HCT116 (cell line): ENCODE measurements at regions not wholly inside any gene's neighbourhood (a gene's known extent, or its start where the extent isn't known, plus 50 kb on each side); places are given as distances from the start of the nearest gene placed in this dataset.

Experiments used
- CEBPB ChIP-seq: IDR thresholded peaks from 2 replicates; pipeline ENCODE4 v1.6.1; 2012; ENCODE audit warnings: low read depth
- ELF1 ChIP-seq: IDR thresholded peaks from 2 replicates; pipeline ENCODE4 v1.6.1; 2012; ENCODE audit warnings: low read depth, borderline replicate concordance
- EZH2 ChIP-seq: fragments of 200-600 bp; sonication (generic); IDR thresholded peaks from 2 replicates; pipeline ENCODE4 v1.6.1; 2017; ENCODE audit warnings: antibody characterized with exemption, mixed run types
- EZH2phosphoT487 ChIP-seq: fragments of 200-600 bp; IDR thresholded peaks from 2 replicates; pipeline ENCODE4 v1.6.1; 2018; ENCODE audit warnings: antibody characterized with exemption, borderline replicate concordance
- JUND ChIP-seq: IDR thresholded peaks from 2 replicates; pipeline ENCODE4 v1.6.1; 2012
- POLR2A ChIP-seq: IDR thresholded peaks from 2 replicates; pipeline ENCODE4 v1.7.0; 2011; ENCODE audit warnings: borderline replicate concordance; ENCODE audit not compliant: insufficient read depth, insufficient read length; ENCODE audit errors: extremely low read depth
- POLR2AphosphoS5 ChIP-seq: IDR thresholded peaks from 2 replicates; pipeline ENCODE4 v1.6.1; 2011; ENCODE audit warnings: mild to moderate bottlenecking, low read depth, low read length, moderate library complexity
- RAD21 ChIP-seq: IDR thresholded peaks from 2 replicates; pipeline ENCODE4 v1.6.1; 2012; ENCODE audit warnings: low read depth, mild to moderate bottlenecking
- SIN3A ChIP-seq: IDR thresholded peaks from 2 replicates; pipeline ENCODE4 v1.6.1; 2012; ENCODE audit warnings: low read depth
- TF ChIP-seq, protein P1 (sequence below), 3 experiments: fragments of 200-600 bp in 1 of 3; sonication (generic) in 1 of 3; IDR thresholded peaks in 2 of 3; conservative IDR thresholded peaks in 1 of 3; 2 replicates each; pipeline ENCODE4 v1.5.1; 2012 to 2017; ENCODE audit warnings: low read depth in 2 of 3, low read length in 2 of 3, antibody characterized with exemption in 1 of 3, borderline replicate concordance in 1 of 3, control low read depth in 1 of 3, mild to moderate bottlenecking in 1 of 3, mixed read lengths in 1 of 3, mixed run types in 1 of 3, moderate library complexity in 1 of 3; ENCODE audit not compliant: insufficient read depth in 1 of 3
- TF ChIP-seq, protein P2 (sequence below): IDR thresholded peaks from 2 replicates; pipeline ENCODE4 v1.6.1; 2012; ENCODE audit warnings: low read depth
- TF ChIP-seq, protein P3 (sequence below): IDR thresholded peaks from 2 replicates; pipeline ENCODE4 v1.6.1; 2012

- TF ChIP-seq JUND (no peak), POLR2AphosphoS5 (no peak), ELF1 (no peak), CEBPB (no peak), POLR2A (no peak), RAD21 (no peak), EZH2phosphoT487 (no peak), SIN3A (no peak), EZH2 (no peak)
- TF ChIP-seq, protein P1, sequence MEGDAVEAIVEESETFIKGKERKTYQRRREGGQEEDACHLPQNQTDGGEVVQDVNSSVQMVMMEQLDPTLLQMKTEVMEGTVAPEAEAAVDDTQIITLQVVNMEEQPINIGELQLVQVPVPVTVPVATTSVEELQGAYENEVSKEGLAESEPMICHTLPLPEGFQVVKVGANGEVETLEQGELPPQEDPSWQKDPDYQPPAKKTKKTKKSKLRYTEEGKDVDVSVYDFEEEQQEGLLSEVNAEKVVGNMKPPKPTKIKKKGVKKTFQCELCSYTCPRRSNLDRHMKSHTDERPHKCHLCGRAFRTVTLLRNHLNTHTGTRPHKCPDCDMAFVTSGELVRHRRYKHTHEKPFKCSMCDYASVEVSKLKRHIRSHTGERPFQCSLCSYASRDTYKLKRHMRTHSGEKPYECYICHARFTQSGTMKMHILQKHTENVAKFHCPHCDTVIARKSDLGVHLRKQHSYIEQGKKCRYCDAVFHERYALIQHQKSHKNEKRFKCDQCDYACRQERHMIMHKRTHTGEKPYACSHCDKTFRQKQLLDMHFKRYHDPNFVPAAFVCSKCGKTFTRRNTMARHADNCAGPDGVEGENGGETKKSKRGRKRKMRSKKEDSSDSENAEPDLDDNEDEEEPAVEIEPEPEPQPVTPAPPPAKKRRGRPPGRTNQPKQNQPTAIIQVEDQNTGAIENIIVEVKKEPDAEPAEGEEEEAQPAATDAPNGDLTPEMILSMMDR (IDR thresholded peaks at IDR 0.05 in 2 of 3, conservative IDR thresholded peaks at IDR 0.05 in 1 of 3; ENCODE audit: borderline replicate concordance in 1 of 3, insufficient read depth in 1 of 3, low read depth in 2 of 3, low read length in 2 of 3): no peak
- TF ChIP-seq, protein P2, sequence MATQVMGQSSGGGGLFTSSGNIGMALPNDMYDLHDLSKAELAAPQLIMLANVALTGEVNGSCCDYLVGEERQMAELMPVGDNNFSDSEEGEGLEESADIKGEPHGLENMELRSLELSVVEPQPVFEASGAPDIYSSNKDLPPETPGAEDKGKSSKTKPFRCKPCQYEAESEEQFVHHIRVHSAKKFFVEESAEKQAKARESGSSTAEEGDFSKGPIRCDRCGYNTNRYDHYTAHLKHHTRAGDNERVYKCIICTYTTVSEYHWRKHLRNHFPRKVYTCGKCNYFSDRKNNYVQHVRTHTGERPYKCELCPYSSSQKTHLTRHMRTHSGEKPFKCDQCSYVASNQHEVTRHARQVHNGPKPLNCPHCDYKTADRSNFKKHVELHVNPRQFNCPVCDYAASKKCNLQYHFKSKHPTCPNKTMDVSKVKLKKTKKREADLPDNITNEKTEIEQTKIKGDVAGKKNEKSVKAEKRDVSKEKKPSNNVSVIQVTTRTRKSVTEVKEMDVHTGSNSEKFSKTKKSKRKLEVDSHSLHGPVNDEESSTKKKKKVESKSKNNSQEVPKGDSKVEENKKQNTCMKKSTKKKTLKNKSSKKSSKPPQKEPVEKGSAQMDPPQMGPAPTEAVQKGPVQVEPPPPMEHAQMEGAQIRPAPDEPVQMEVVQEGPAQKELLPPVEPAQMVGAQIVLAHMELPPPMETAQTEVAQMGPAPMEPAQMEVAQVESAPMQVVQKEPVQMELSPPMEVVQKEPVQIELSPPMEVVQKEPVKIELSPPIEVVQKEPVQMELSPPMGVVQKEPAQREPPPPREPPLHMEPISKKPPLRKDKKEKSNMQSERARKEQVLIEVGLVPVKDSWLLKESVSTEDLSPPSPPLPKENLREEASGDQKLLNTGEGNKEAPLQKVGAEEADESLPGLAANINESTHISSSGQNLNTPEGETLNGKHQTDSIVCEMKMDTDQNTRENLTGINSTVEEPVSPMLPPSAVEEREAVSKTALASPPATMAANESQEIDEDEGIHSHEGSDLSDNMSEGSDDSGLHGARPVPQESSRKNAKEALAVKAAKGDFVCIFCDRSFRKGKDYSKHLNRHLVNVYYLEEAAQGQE: no peak
- TF ChIP-seq, protein P3, sequence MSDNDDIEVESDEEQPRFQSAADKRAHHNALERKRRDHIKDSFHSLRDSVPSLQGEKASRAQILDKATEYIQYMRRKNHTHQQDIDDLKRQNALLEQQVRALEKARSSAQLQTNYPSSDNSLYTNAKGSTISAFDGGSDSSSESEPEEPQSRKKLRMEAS: no peak
These were observed 58.6 kb upstream of the TPM1 start for GRCh38 chr15:62983956-62984355.
